ENCODE measurements at regions not wholly inside any gene's neighbourhood (a gene's known extent, or its start where the extent isn't known, plus 50 kb on each side); places are given as distances from the start of the nearest gene placed in this dataset.

DNA sequence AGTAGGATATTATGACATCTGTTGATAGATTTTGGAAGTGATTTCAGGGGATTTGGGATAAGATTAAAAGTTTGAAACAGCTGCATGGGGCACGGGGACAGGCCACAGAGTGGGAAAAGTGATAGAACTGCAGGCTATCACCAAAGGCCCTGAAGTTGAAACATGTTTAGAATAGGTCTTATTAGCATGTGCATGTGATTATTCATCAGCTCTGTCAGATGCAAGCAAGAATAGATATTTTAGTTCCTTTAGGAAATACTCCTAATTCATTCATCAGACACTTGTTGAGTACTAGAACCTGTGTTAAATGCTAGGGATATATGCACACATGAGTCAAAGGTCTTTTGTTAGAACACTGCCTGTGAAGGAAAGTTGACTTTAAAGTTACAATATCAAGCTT lies 261.2 kb upstream of the MAN1A1 start:
- no peaks in the 10 kb centered on the region for H3K36me3 ChIP-seq

DNA sequence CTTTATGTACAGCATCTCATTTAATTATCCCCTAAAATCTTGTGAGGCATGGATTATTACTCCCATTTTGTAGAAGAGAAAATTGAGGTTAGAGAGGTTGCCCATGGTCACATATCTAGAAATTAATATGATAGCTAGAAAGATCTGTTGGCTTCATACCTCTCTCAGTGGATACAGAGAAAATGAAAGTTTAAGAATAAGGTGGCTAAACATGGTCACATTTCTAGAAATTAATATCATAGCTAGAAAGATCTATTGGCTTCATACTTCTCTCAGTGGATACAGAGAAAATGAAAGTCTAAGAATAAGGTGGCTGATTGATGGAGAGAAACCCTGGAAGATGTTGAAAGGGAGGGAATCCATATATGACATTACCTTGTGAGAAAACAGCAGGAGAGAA lies 260.7 kb upstream of the MAN1A1 start:
- Histone ChIP-seq H3K4me1 (no peaks in the 10 kb centered on the region), H3K27ac (no peak overlapping the region), H3K27me3 (ENCODE audit: low read depth) (no peaks in the 10 kb centered on the region), H3K4me3 (no peak overlapping the region), H3K36me3 (no peaks in the 10 kb centered on the region), H3K9me3 (no peaks in the 10 kb centered on the region)
- ATAC-seq (no peak), DNase-seq (no peak)
- intact Hi-C loops (cut with DNase I), result no loop called here
- TF ChIP-seq, protein P1, sequence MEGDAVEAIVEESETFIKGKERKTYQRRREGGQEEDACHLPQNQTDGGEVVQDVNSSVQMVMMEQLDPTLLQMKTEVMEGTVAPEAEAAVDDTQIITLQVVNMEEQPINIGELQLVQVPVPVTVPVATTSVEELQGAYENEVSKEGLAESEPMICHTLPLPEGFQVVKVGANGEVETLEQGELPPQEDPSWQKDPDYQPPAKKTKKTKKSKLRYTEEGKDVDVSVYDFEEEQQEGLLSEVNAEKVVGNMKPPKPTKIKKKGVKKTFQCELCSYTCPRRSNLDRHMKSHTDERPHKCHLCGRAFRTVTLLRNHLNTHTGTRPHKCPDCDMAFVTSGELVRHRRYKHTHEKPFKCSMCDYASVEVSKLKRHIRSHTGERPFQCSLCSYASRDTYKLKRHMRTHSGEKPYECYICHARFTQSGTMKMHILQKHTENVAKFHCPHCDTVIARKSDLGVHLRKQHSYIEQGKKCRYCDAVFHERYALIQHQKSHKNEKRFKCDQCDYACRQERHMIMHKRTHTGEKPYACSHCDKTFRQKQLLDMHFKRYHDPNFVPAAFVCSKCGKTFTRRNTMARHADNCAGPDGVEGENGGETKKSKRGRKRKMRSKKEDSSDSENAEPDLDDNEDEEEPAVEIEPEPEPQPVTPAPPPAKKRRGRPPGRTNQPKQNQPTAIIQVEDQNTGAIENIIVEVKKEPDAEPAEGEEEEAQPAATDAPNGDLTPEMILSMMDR (IDR thresholded peaks at IDR 0.05), result no peak

More for the DNA sequence above, 261.2 kb upstream of the MAN1A1 start:
- H3K27me3 ChIP-seq (ENCODE audit: low read depth), result no peaks in the 10 kb centered on the region
- no peak overlapping the region for H3K27ac ChIP-seq
- DNase-seq (no peak), ATAC-seq (no peak)
- intact Hi-C loops (cut with DNase I), result no loop called here
- no peak overlapping the region for H3K4me3 ChIP-seq
- no peaks in the 10 kb centered on the region for H3K9me3 ChIP-seq
- TF ChIP-seq, protein P1 (IDR thresholded peaks at IDR 0.05), result no peak
- H3K4me1 ChIP-seq, result no peaks in the 10 kb centered on the region

DNA sequence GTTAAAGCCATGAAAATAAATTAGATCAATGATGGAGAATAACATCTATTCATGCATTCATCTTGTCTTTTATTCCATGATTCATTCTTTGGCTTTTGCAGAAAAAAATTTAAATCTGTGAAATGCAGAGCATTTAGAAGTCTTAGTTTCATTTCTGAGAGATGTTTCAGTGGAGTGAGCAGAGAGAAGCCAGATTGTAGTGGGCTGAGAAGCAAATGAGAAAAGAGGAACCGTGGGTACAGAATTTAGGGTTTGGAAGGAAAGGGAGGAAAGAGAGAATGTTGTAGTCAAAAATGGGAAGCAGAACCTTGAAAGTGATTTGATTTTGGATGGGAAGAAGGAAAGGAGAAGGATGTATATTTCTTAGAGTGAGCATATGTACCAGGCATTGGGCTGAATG lies 260.3 kb upstream of the MAN1A1 start:
- H3K9me3 ChIP-seq, result no peaks in the 10 kb centered on the region
- no peaks in the 10 kb centered on the region for H3K4me1 ChIP-seq
- ATAC-seq, result no peak
- no peaks in the 10 kb centered on the region for H3K27me3 ChIP-seq (ENCODE audit: low read depth)
- TF ChIP-seq, protein P1 (IDR thresholded peaks at IDR 0.05), result no peak
- H3K4me3 ChIP-seq, result no peak overlapping the region
- no peak for DNase-seq
- no peaks in the 10 kb centered on the region for H3K36me3 ChIP-seq
- intact Hi-C loops (cut with DNase I), result no loop called here
- no peak overlapping the region for H3K27ac ChIP-seq

DNA sequence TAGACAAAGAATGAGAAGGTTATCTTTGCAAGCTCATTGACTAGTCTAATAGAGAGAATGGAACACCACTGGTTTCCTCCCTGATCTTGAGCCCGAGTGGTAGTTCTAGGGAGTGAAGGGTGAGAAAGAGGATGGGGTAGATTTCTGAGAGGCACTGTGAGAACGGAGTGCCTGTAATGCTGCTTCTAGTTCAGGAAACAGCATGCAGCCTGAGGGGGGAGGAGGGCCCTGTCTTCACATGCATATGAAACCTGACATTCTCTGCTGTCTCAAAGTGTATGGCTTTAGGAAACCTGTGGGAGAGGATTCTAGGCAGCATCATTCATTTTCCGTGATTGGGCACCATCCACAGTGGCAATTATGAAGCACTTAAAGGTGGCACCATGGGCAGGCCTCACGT lies 259.4 kb upstream of the MAN1A1 start:
- Histone ChIP-seq H3K9me3 (no peaks in the 10 kb centered on the region), H3K27ac (no peak overlapping the region), H3K36me3 (no peaks in the 10 kb centered on the region), H3K4me3 (no peak overlapping the region), H3K27me3 (ENCODE audit: low read depth) (no peaks in the 10 kb centered on the region), H3K4me1 (no peaks in the 10 kb centered on the region)
- ATAC-seq, result no peak
- intact Hi-C loops (cut with DNase I), result no loop called here
- no peak for DNase-seq
- TF ChIP-seq, protein P1 (IDR thresholded peaks at IDR 0.05), result no peak

DNA sequence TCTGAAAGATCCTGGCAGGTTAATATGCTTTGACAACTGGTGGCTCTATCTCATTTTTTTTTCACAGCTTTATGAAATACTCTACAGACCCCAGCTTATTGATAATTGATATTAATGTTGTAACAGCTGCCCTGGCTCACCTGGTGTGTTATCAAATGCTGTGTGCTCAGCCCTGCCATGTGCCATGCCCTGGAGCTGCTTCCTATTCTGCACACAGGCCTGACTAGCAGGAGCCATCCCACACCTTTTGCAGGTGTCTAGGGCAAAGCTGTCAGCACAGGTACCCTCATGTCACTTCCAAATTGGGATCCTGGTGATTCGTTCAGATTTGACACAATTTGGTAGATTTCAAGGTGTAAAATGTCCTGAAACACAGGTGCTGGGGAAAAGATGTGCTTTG lies 254.6 kb upstream of the MAN1A1 start:
- TF ChIP-seq, protein P1 (IDR thresholded peaks at IDR 0.05), result no peak
- H3K9me3 ChIP-seq, result no peaks in the 10 kb centered on the region
- intact Hi-C loops (cut with DNase I), result no loop called here
- H3K4me3 ChIP-seq, result no peak overlapping the region
- no peaks in the 10 kb centered on the region for H3K36me3 ChIP-seq
- no peak for ATAC-seq
- no peaks in the 10 kb centered on the region for H3K4me1 ChIP-seq
- H3K27ac ChIP-seq, result no peak overlapping the region
- DNase-seq, result no peak
- H3K27me3 ChIP-seq (ENCODE audit: low read depth), result no peaks in the 10 kb centered on the region

DNA sequence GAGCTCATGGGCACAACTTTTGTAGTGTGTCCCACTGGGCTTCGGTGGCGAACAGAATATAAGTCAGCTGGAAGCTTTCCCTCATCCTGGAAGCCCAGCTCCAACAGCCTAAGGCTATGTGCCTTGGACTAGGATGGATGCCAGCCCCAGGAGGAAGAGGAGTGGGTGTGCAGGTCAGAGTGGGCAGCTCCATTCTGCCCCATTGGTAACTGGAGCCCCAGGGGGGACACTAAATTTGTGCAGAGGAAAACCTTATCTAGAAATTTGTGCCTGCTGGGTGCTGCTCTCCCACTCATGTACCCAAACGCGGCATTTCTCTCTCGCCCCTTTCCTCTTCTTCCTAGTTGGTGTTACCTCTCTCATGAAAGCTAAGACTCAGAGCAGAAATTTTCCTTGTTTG lies 253.9 kb upstream of the MAN1A1 start:
- TF ChIP-seq, protein P1 (IDR thresholded peaks at IDR 0.05), result no peak

More for the DNA sequence above, 253.9 kb upstream of the MAN1A1 start:
- no peak overlapping the region for H3K27ac ChIP-seq
- ATAC-seq (no peak), DNase-seq (no peak)
- no peak overlapping the region for H3K4me3 ChIP-seq
- intact Hi-C loops (cut with DNase I), result no loop called here
- no peaks in the 10 kb centered on the region for H3K27me3 ChIP-seq (ENCODE audit: low read depth)
- no peaks in the 10 kb centered on the region for H3K9me3 ChIP-seq
- no peaks in the 10 kb centered on the region for H3K36me3 ChIP-seq
- no peaks in the 10 kb centered on the region for H3K4me1 ChIP-seq

Measured in lower lobe of right lung (tissue), 2 donors.